Mucosa of stomach (tissue), 1 donor: ENCODE measurements at regions not wholly inside any gene's neighbourhood (a gene's known extent, or its start where the extent isn't known, plus 50 kb on each side); places are given as distances from the start of the nearest gene placed in this dataset.

Experiments used
- H3K27me3 ChIP-seq: one replicate; pipeline ENCODE4 v1.7.0; 2013; ENCODE audit warnings: mild to moderate bottlenecking, low read length; ENCODE audit not compliant: control insufficient read depth, insufficient read depth
- H3K36me3 ChIP-seq: one replicate; pipeline ENCODE4 v1.7.0; 2013; ENCODE audit warnings: low read length; ENCODE audit not compliant: control insufficient read depth, insufficient read depth
- H3K4me1 ChIP-seq: one replicate; pipeline ENCODE4 v1.7.0; 2013; ENCODE audit warnings: mild to moderate bottlenecking, low read length; ENCODE audit not compliant: control insufficient read depth, insufficient read depth
- H3K4me3 ChIP-seq: one replicate; pipeline ENCODE4 v1.7.0; 2013; ENCODE audit warnings: low read length
- H3K9ac ChIP-seq: one replicate; pipeline ENCODE4 v1.7.0; 2013; ENCODE audit warnings: mild to moderate bottlenecking, low read length, moderate library complexity
- H3K9me3 ChIP-seq: one replicate; pipeline ENCODE4 v1.7.0; 2013; ENCODE audit warnings: mild to moderate bottlenecking, low read length, moderate library complexity; ENCODE audit not compliant: control insufficient read depth
- donor health status: Pancreatic carcinoma.

GRCh38 chr12:61422786-61423185 lies 837.4 kb upstream of the USP15 start:
- no peaks in the 10 kb centered on the region for H3K9me3 ChIP-seq
- H3K4me1 ChIP-seq = no peaks in the 10 kb centered on the region
- no peaks in the 10 kb centered on the region for H3K36me3 ChIP-seq
- no peak overlapping the region for H3K9ac ChIP-seq
- no peak overlapping the region for H3K4me3 ChIP-seq
- H3K27me3 ChIP-seq = no peaks in the 10 kb centered on the region

GRCh38 chr12:61452076-61452475 lies 808.1 kb upstream of the USP15 start:
- Histone ChIP-seq H3K4me1 (no peaks in the 10 kb centered on the region), H3K36me3 (no peaks in the 10 kb centered on the region), H3K9me3 (no peaks in the 10 kb centered on the region), H3K27me3 (no peaks in the 10 kb centered on the region), H3K4me3 (no peak overlapping the region), H3K9ac (no peak overlapping the region)

GRCh38 chr12:61487728-61488127 lies 772.5 kb upstream of the USP15 start:
- Histone ChIP-seq H3K27me3 (no peaks in the 10 kb centered on the region), H3K36me3 (no peaks in the 10 kb centered on the region), H3K4me3 (no peak overlapping the region), H3K4me1 (no peaks in the 10 kb centered on the region), H3K9me3 (no peaks in the 10 kb centered on the region), H3K9ac (no peak overlapping the region)

DNA sequence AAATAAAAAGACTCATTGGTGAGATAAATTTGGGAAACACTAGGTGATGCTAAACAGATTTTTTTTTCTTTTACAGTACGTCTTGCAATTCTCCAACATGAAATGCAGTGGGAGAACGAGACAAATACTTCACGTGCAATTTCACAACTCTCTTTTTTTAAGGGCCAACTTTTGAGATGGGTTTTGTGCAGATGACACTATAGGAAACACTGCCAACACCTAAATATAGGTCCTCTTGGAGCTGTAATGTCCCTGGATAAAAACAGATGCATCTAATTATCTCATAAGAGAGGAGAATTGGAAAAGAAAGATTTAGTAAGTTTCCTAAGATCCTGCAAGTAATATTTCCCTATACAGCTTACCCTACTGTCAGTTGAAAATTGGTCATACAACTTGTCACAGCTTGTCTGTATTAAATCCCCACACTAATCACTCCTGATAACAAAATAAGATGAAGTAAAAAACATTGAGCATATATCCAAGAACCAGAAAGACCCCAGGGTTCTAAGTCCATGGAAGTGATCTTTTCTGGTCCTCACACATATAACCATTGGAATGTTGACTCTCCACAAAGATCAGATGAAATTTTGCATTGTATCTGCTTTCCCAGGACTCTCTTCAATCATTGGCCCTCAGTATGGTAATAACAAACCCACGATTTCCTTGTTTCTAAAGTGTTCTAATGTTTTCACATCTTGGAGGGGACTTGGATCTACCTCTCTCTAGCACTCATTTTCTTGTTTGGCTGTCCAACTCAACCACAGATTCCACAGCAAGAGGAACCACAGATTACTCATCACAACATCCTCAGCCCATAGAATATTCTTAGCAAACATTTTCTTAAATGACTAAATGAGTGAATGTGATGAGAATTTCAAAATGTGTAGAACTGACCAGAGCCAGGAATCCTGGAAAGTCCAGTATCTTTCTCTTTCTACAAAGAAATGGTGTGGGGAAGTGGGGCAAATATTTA lies 769.4 kb upstream of the USP15 start:
- no peaks in the 10 kb centered on the region for H3K36me3 ChIP-seq
- no peaks in the 10 kb centered on the region for H3K4me1 ChIP-seq
- no peak overlapping the region for H3K9ac ChIP-seq
- H3K27me3 ChIP-seq = no peaks in the 10 kb centered on the region
- H3K4me3 ChIP-seq = no peak overlapping the region
- no peaks in the 10 kb centered on the region for H3K9me3 ChIP-seq

DNA sequence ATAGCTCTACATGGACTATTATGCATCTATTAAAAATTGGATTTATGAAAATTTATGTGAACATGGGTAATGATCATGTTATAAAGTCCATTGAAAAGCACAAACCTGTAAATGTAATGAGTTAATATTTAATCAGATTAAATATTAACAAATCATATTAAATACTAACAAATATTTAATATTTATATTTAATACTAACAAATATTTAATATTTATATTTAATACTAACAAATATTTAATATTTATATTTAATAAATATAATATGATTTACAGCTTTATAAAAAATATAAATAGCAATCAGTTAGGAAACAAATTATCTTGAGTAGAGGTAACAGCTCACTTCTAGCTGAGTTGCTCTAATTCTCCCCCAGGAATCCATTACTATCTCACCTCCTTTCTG lies 758.0 kb upstream of the USP15 start:
- no peaks in the 10 kb centered on the region for H3K36me3 ChIP-seq
- H3K9me3 ChIP-seq = no peaks in the 10 kb centered on the region
- no peaks in the 10 kb centered on the region for H3K27me3 ChIP-seq
- H3K4me1 ChIP-seq = no peaks in the 10 kb centered on the region
- H3K9ac ChIP-seq = no peak overlapping the region
- no peak overlapping the region for H3K4me3 ChIP-seq

GRCh38 chr12:61504396-61505080 lies 755.7 kb upstream of the USP15 start:
- Histone ChIP-seq H3K36me3 (no peaks in the 10 kb centered on the region), H3K27me3 (no peaks in the 10 kb centered on the region), H3K9me3 (no peaks in the 10 kb centered on the region), H3K4me1 (no peaks in the 10 kb centered on the region), H3K4me3 (no peak overlapping the region), H3K9ac (no peak overlapping the region)

DNA sequence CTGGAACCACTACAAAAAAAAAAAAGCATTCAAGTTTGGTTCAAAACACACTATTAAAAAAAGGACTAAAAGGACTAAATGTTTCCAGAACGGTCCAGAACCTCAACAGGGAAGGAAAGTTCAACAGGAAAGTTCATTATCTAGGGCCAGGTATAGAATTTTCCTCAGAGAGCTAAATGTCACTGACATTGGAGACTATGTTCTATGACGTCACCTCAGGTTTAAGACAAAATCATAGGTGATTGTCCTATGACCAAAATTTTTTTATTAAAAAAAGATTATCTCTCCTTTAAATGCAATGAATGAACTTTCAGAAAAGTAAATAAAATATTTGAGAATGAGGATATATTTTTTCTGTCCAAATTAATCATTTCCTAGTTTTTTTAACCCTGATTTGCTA lies 746.7 kb upstream of the USP15 start:
- H3K4me1 ChIP-seq = no peaks in the 10 kb centered on the region
- no peak overlapping the region for H3K9ac ChIP-seq
- H3K36me3 ChIP-seq = no peaks in the 10 kb centered on the region
- H3K9me3 ChIP-seq = no peaks in the 10 kb centered on the region
- H3K4me3 ChIP-seq = no peak overlapping the region
- H3K27me3 ChIP-seq = no peaks in the 10 kb centered on the region

GRCh38 chr12:61514016-61514415 lies 746.2 kb upstream of the USP15 start:
- no peak overlapping the region for H3K9ac ChIP-seq
- H3K9me3 ChIP-seq = no peaks in the 10 kb centered on the region
- H3K4me3 ChIP-seq = no peak overlapping the region
- H3K4me1 ChIP-seq = no peaks in the 10 kb centered on the region
- H3K27me3 ChIP-seq = no peaks in the 10 kb centered on the region
- H3K36me3 ChIP-seq = no peaks in the 10 kb centered on the region

DNA sequence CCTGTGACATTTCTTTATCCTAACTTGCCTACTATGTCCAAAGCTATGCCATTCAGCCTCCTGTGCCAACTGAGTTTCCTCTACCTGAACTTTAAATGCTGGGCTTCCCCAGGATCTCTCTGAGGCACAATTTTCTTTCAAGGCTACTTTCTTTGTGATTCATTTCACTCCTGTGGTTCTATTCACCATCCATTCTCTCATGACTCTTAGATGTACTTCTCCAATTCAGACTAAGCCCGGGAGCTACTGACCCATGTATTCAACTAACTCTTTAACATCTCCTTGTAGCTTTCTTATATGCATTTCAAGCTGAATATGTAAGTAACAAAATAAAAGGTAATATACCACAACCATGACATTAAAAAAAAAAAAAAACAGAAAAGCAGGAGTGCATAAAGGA lies 738.9 kb upstream of the USP15 start:
- Histone ChIP-seq H3K9me3 (no peaks in the 10 kb centered on the region), H3K36me3 (no peaks in the 10 kb centered on the region), H3K4me3 (no peak overlapping the region), H3K27me3 (no peaks in the 10 kb centered on the region), H3K4me1 (no peaks in the 10 kb centered on the region), H3K9ac (no peak overlapping the region)

GRCh38 chr12:61523276-61523992 lies 736.8 kb upstream of the USP15 start:
- Histone ChIP-seq H3K9me3 (no peaks in the 10 kb centered on the region), H3K4me3 (no peak overlapping the region), H3K27me3 (no peaks in the 10 kb centered on the region), H3K36me3 (no peaks in the 10 kb centered on the region), H3K4me1 (no peaks in the 10 kb centered on the region), H3K9ac (no peak overlapping the region)

- Histone ChIP-seq H3K4me3 (no peak overlapping the region), H3K4me1 (no peaks in the 10 kb centered on the region), H3K9me3 (no peaks in the 10 kb centered on the region), H3K27me3 (no peaks in the 10 kb centered on the region), H3K36me3 (no peaks in the 10 kb centered on the region), H3K9ac (no peak overlapping the region)
Observed at GRCh38 chr12:61524851-61525250, 735.4 kb upstream of the USP15 start.

- H3K9ac ChIP-seq = no peak overlapping the region
- H3K4me1 ChIP-seq = no peaks in the 10 kb centered on the region
- no peak overlapping the region for H3K4me3 ChIP-seq
- H3K36me3 ChIP-seq = no peaks in the 10 kb centered on the region
- H3K9me3 ChIP-seq = no peaks in the 10 kb centered on the region
- H3K27me3 ChIP-seq = no peaks in the 10 kb centered on the region
Observed at GRCh38 chr12:61525331-61525730, 734.9 kb upstream of the USP15 start.
